SK-N-SH (cell line): ENCODE measurements at regions not wholly inside any gene's neighbourhood (a gene's known extent, or its start where the extent isn't known, plus 50 kb on each side); places are given as distances from the start of the nearest gene placed in this dataset.

Experiments used
- CTCF ChIA-PET: fragments of 300-600, 350-600 bp; formaldehyde crosslinking; extraction: SDS; loops from one replicate; lab custom pipeline; 2021; lab: Yijun Ruan, JAX
- POLR2A ChIA-PET: fragments of 350-600 bp; sonication (Branson Sonifier 250); formaldehyde crosslinking; extraction: SDS; loops from one replicate; lab custom pipeline; 2020; ENCODE audit warnings: antibody characterized with exemption, inconsistent platforms; lab: Yijun Ruan, JAX
- DNase-seq: peaks from one replicate; pipeline ENCODE4 v3.0.0; 2012
- H2AFZ ChIP-seq: fragments of 200-600 bp; sonication (generic); 2 replicates; pipeline ENCODE4 v1.8.1; 2016; ENCODE audit warnings: antibody characterized with exemption, mild to moderate bottlenecking, low read depth
- H3F3A ChIP-seq: fragments of 200-600 bp; sonication (generic); replicated peaks from 2 replicates; pipeline ENCODE3; 2016; ENCODE audit warnings: antibody characterized with exemption, mild to moderate bottlenecking; ENCODE audit not compliant: insufficient read depth
- H3K27ac ChIP-seq, 2 experiments: fragments of 200-500 bp in 1 of 2; fragments of 200-600 bp in 1 of 2; sonication (Bioruptor generic) in 1 of 2; sonication (generic), shearing (Covaris generic) in 1 of 2; 2 replicates each; pipeline versions ENCODE4 v1.5.1 to v1.6.1; 2014 to 2016; ENCODE audit warnings: low read depth in 2 of 2, inconsistent platforms in 1 of 2, low read length in 1 of 2, mild to moderate bottlenecking in 1 of 2, mixed read lengths in 1 of 2
- H3K27me3 ChIP-seq: fragments of 200-600 bp; sonication (generic), shearing (Covaris generic); 2 replicates; pipeline ENCODE4 v1.6.1; 2016; ENCODE audit warnings: mixed run types; ENCODE audit not compliant: insufficient read depth
- H3K36me3 ChIP-seq, 2 experiments: fragments of 200-500 bp in 1 of 2; fragments of 200-600 bp in 1 of 2; sonication (Bioruptor generic) in 1 of 2; sonication (generic) in 1 of 2; replicated peaks in 1 of 2; 2 replicates each; pipeline versions ENCODE3 to v1.5.1; 2014 to 2016; ENCODE audit warnings: low read length in 1 of 2, mild to moderate bottlenecking in 1 of 2; ENCODE audit not compliant: insufficient read depth in 2 of 2, control insufficient read depth in 1 of 2
- H3K4me1 ChIP-seq, 2 experiments: fragments of 200-500 bp in 1 of 2; fragments of 200-600 bp in 1 of 2; sonication (Bioruptor generic) in 1 of 2; sonication (generic), shearing (Covaris generic) in 1 of 2; 2 replicates each; pipeline versions ENCODE4 v1.5.1 to v1.6.1; 2014 to 2016; ENCODE audit warnings: low read depth in 1 of 2, low read length in 1 of 2, mixed run types in 1 of 2; ENCODE audit not compliant: insufficient read depth in 2 of 2, control insufficient read depth in 1 of 2
- H3K4me2 ChIP-seq: fragments of 200-600 bp; sonication (generic), shearing (Covaris generic); 2 replicates; pipeline ENCODE4 v1.6.1; 2017; ENCODE audit warnings: mixed run types
- H3K4me3 ChIP-seq, 2 experiments: fragments of 200-500 bp in 1 of 2; fragments of 200-600 bp in 1 of 2; sonication (Bioruptor generic) in 1 of 2; sonication (generic), shearing (Covaris generic) in 1 of 2; 2 replicates each; pipeline versions ENCODE4 v1.5.1 to v1.8.1; 2014 to 2016; ENCODE audit warnings: low read depth in 2 of 2, inconsistent platforms in 1 of 2, low read length in 1 of 2, mild to moderate bottlenecking in 1 of 2, mixed read lengths in 1 of 2, moderate library complexity in 1 of 2
- H3K79me2 ChIP-seq: fragments of 200-600 bp; sonication (generic); 2 replicates; pipeline ENCODE4 v1.8.1; 2017; ENCODE audit warnings: mild to moderate bottlenecking; ENCODE audit not compliant: insufficient read depth
- H3K9ac ChIP-seq: fragments of 200-600 bp; sonication (generic); 2 replicates; pipeline ENCODE4 v1.6.1; 2017; ENCODE audit warnings: mixed run types
- H3K9me2 ChIP-seq: fragments of 200-600 bp; sonication (generic); 2 replicates; pipeline ENCODE4 v1.6.1; 2017; ENCODE audit warnings: mixed run types
- H3K9me3 ChIP-seq: fragments of 200-600 bp; sonication (generic); 2 replicates; pipeline ENCODE4 v1.6.1; 2017; ENCODE audit warnings: mixed run types, mild to moderate bottlenecking, moderate library complexity
- H4K20me1 ChIP-seq: fragments of 200-600 bp; sonication (generic); 2 replicates; pipeline ENCODE4 v1.6.1; 2017; ENCODE audit warnings: mild to moderate bottlenecking, mixed run types; ENCODE audit not compliant: insufficient read depth
- CHD2 ChIP-seq: fragments of 150-350 bp; IDR thresholded peaks from 2 replicates; pipeline ENCODE4 v1.6.1; 2018; ENCODE audit warnings: low read length; ENCODE audit not compliant: partially characterized antibody
- FOXJ3 ChIP-seq: sonication (generic); formaldehyde crosslinking; IDR thresholded peaks from 2 replicates; pipeline ENCODE4 v1.5.1; 2020; ENCODE audit warnings: mild to moderate bottlenecking, missing genetic modification reagents
- FOXM1 ChIP-seq: IDR thresholded peaks from 2 replicates; pipeline ENCODE4 v1.4.0; 2012; ENCODE audit warnings: low read depth, mild to moderate bottlenecking
- NFIC ChIP-seq: IDR thresholded peaks from 2 replicates; pipeline ENCODE4 v1.4.0; 2012; ENCODE audit warnings: borderline replicate concordance
- PBX3 ChIP-seq: IDR thresholded peaks from 2 replicates; pipeline ENCODE4; 2012
- RAD21 ChIP-seq: IDR thresholded peaks from 2 replicates; pipeline ENCODE4 v1.6.1; 2012; ENCODE audit warnings: mild to moderate bottlenecking, low read length
- RXRA ChIP-seq: IDR thresholded peaks from 2 replicates; pipeline ENCODE4 v1.4.0; 2012; ENCODE audit warnings: low read depth, mild to moderate bottlenecking, borderline replicate concordance
- TCF12 ChIP-seq: IDR thresholded peaks from 2 replicates; pipeline ENCODE4 v1.4.0; 2012
- USF1 ChIP-seq: IDR thresholded peaks from 2 replicates; pipeline ENCODE4 v1.4.0; 2012; ENCODE audit warnings: low read depth, borderline replicate concordance
- YY1 ChIP-seq: IDR thresholded peaks from 2 replicates; pipeline ENCODE4 v1.4.0; 2012; ENCODE audit warnings: low read depth, mild to moderate bottlenecking
- WGBS: methylation state at CpG from one replicate; pipeline ENCODE4 v1.1.6; 2017; ENCODE audit warnings: low lambda C conversion rate; 5-methylcytosine and 5-hydroxymethylcytosine counted together
- TF ChIP-seq, protein P1 (sequence below): IDR thresholded peaks from 2 replicates; pipeline ENCODE4 v1.6.1; 2012; ENCODE audit warnings: mild to moderate bottlenecking, low read depth, low read length, moderate library complexity

DNA sequence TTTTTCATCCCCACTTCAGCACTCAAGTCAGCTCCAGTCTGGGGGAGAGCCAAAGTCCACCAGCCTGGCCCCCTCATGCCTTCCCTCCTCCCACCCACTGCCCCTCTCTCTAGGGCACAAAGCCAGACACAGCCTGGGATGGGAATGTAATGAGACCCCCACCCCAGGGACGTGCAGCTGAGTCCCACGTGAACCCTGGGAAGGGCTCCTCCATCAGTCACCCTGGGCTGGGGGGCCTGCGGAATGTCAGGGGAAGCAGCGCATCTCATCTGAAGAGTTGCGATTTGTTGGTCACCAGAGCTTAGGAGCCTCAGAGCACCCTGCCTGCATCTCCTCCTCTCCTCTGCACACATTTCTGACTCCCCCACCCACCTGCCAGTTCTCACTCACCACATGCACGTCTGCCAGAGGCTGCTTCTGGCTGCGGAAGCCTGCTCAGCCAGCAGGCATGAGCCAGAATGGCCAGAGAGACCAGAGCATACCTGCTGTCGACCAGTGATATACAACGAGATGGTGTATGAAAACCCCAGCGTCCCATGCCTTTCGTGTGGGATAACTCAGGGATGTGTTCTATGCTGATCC, 167.1 kb upstream of the TOP1 start (continued):
- TF ChIP-seq RAD21 (no peak), USF1 (no peak), FOXJ3 (CRISPR knock-in tag) (no peak), YY1 (no peak), CHD2 (no peak), TCF12 (no peak)
- TF ChIP-seq, all 33 proteins: peak for 0

DNA sequence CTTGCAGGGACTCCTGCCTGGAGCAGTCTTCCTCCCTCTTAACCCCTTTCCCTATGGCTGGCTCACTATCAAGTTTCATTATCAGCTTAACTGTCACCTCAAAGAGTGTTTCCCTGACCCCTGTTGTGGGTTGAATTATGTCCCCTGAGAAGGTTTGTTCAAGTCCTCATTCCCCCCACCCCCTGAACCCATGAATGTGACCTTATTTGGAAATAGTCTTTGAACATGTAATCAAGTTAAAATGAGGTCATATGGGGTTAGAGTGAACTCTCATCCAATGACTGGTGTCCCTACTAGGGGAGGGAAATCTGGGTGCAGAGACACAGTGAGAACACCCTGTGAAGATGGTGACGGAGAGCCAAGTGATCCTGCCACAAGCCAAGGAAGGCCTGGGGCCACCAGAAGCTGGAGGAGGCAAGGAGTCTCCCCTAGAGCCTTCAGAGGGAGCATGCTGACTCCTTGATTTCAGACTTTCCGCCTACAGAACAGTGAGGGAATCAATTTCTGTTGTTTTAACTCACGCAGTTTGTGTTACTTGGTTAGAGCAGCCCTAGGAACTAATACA, 165.2 kb upstream of the TOP1 start:
- DNase-seq = no peak
- Histone ChIP-seq H3F3A (no peaks in the 10 kb centered on the region), H3K4me2 (no peak overlapping the region), H2AFZ (no peak overlapping the region), H3K79me2 (no peaks in the 10 kb centered on the region), H3K4me1 (peaks cover 0 to 3% of the 10 kb centered on the region in 2 experiments; a peak in 1 of 4 replicates), H3K9ac (no peak overlapping the region), H4K20me1 (no peaks in the 10 kb centered on the region), H3K9me3 (no peaks in the 10 kb centered on the region), H3K27ac (no peak overlapping the region), H3K27me3 (no peaks in the 10 kb centered on the region), H3K9me2 (no peaks in the 10 kb centered on the region), H3K4me3 (no peak overlapping the region), H3K36me3 (no peaks in the 10 kb centered on the region)
- CTCF ChIA-PET = interaction anchor here (1.0 to 1.6 kb wide), 2 partner anchors 10 to 66 kb away, joined by 3 to 4 read pairs; no protein-coding TSS in a partner anchor
- 23% methylated on average over 3 of the region's 3 CpGs for WGBS
- TF ChIP-seq CHD2 (no peak), FOXM1 (no peak), YY1 (no peak), NFIC (no peak), RXRA (no peak), PBX3 (no peak)
- TF ChIP-seq, protein P1, sequence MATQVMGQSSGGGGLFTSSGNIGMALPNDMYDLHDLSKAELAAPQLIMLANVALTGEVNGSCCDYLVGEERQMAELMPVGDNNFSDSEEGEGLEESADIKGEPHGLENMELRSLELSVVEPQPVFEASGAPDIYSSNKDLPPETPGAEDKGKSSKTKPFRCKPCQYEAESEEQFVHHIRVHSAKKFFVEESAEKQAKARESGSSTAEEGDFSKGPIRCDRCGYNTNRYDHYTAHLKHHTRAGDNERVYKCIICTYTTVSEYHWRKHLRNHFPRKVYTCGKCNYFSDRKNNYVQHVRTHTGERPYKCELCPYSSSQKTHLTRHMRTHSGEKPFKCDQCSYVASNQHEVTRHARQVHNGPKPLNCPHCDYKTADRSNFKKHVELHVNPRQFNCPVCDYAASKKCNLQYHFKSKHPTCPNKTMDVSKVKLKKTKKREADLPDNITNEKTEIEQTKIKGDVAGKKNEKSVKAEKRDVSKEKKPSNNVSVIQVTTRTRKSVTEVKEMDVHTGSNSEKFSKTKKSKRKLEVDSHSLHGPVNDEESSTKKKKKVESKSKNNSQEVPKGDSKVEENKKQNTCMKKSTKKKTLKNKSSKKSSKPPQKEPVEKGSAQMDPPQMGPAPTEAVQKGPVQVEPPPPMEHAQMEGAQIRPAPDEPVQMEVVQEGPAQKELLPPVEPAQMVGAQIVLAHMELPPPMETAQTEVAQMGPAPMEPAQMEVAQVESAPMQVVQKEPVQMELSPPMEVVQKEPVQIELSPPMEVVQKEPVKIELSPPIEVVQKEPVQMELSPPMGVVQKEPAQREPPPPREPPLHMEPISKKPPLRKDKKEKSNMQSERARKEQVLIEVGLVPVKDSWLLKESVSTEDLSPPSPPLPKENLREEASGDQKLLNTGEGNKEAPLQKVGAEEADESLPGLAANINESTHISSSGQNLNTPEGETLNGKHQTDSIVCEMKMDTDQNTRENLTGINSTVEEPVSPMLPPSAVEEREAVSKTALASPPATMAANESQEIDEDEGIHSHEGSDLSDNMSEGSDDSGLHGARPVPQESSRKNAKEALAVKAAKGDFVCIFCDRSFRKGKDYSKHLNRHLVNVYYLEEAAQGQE = no peak
- POLR2A ChIA-PET = no interaction called here
